HFF-Myc (cell line): ENCODE measurements at regions not wholly inside any gene's neighbourhood (a gene's known extent, or its start where the extent isn't known, plus 50 kb on each side); places are given as distances from the start of the nearest gene placed in this dataset.

Source experiments
- DNase-seq: peaks from one replicate; pipeline ENCODE4 v3.0.0-alpha.2; 2011; ENCODE audit warnings: low read depth; ENCODE audit errors: extremely low read depth
- H3K4me3 ChIP-seq: replicated peaks from 2 replicates; pipeline ENCODE4 v1.5.1; 2011; ENCODE audit warnings: low read depth, mild to moderate bottlenecking, control low read depth, low read length
- CTCF ChIP-seq: IDR thresholded peaks from 2 replicates; pipeline ENCODE4 v1.5.1; 2012; ENCODE audit warnings: mild to moderate bottlenecking, low read depth, low read length, control low read depth; ENCODE audit errors: missing control alignments

- H3K4me3 ChIP-seq: no peak overlapping the region
- no peak for DNase-seq
- no peak for TF ChIP-seq CTCF
These were observed 1108.7 kb upstream of the TMEFF2 start for GRCh38 chr2:193303464-193303863.

GRCh38 chr2:193294371-193294770 lies 1099.6 kb upstream of the TMEFF2 start:
- TF ChIP-seq CTCF: no peak
- no peak for DNase-seq
- no peak overlapping the region for H3K4me3 ChIP-seq

- no peak for TF ChIP-seq CTCF
- no peak overlapping the region for H3K4me3 ChIP-seq
- DNase-seq: no peak
These were observed 1084.6 kb upstream of the TMEFF2 start for GRCh38 chr2:193279361-193279760.

GRCh38 chr2:193276988-193277387 lies 1082.3 kb upstream of the TMEFF2 start:
- H3K4me3 ChIP-seq: no peak overlapping the region
- no peak for TF ChIP-seq CTCF
- DNase-seq: no peak

- DNase-seq: no peak
- H3K4me3 ChIP-seq: no peak overlapping the region
- no peak for TF ChIP-seq CTCF
These were observed 1081.8 kb upstream of the TMEFF2 start for GRCh38 chr2:193276560-193276959.

- no peak overlapping the region for H3K4me3 ChIP-seq
These were observed 1081.3 kb upstream of the TMEFF2 start for GRCh38 chr2:193276069-193276468.

More at GRCh38 chr2:193276069-193276468, 1081.3 kb upstream of the TMEFF2 start:
- TF ChIP-seq CTCF: no peak
- DNase-seq: no peak
